Esophagus squamous epithelium (tissue), 5 donors: ENCODE measurements at regions not wholly inside any gene's neighbourhood (a gene's known extent, or its start where the extent isn't known, plus 50 kb on each side); places are given as distances from the start of the nearest gene placed in this dataset.

Experiments used
- DNase-seq: peaks from one replicate; lab custom pipeline; 2025; lab: John Stamatoyannopoulos, UW
- H3K27ac ChIP-seq, 4 donors: fragments of 200-600 bp; sonication (generic); one replicate each; pipeline ENCODE4 v1.5.1; 2016 to 2019; ENCODE audit warnings: mild to moderate bottlenecking in 1 of 4
- H3K27me3 ChIP-seq, 4 donors: fragments of 200-600 bp; sonication (generic); 1 replicate in 3 of 4; 2 replicates in 1 of 4; pipeline versions ENCODE4 v1.5.1 to v1.6.0; 2017 to 2021; ENCODE audit warnings: antibody characterized with exemption in 1 of 4
- H3K36me3 ChIP-seq, 3 donors: fragments of 200-600 bp; sonication (generic); one replicate each; pipeline ENCODE4 v1.5.1; 2016 to 2019
- H3K4me1 ChIP-seq, 3 donors: fragments of 200-600 bp; sonication (generic); one replicate each; pipeline ENCODE4 v1.5.1; 2017 to 2019
- H3K4me3 ChIP-seq, 4 donors: fragments of 200-600 bp; sonication (generic); 1 replicate in 3 of 4; 2 replicates in 1 of 4; pipeline ENCODE4 v1.5.1; 2016 to 2019; ENCODE audit warnings: mild to moderate bottlenecking in 2 of 4, moderate library complexity in 1 of 4
- H3K9me3 ChIP-seq, 3 donors: fragments of 200-600 bp; sonication (generic); one replicate each; pipeline ENCODE4 v1.5.1; 2016 to 2019
- POLR2A ChIP-seq, 4 donors: fragments of 450-650 bp; IDR thresholded peaks; one replicate each; pipeline ENCODE4 v1.6.1; 2017; ENCODE audit warnings: antibody characterized with exemption in 4 of 4, mild to moderate bottlenecking in 4 of 4, moderate library complexity in 3 of 4
- WGBS, 2 donors: methylation state at CpG; one replicate each; pipeline ENCODE4 v1.1.5; 2018; 5-methylcytosine and 5-hydroxymethylcytosine counted together
- intact Hi-C: fragments of 100-400 bp; cut with DNase I; formaldehyde crosslinking; loops from one replicate; pipeline ENCODE4 v1.15.0; 2022
- TF ChIP-seq, protein P1 (sequence below), 6 experiments: fragments of 450-650 bp in 4 of 6; fragments of 200-600 bp in 2 of 6; sonication (generic) in 2 of 6; IDR thresholded peaks; one replicate each; pipeline ENCODE4 v1.5.1; 2016 to 2019; ENCODE audit warnings: antibody characterized with exemption in 6 of 6, mild to moderate bottlenecking in 4 of 6, moderate library complexity in 4 of 6
- donor health status: DM: yes; HTN: yes; CAD: no.

DNA sequence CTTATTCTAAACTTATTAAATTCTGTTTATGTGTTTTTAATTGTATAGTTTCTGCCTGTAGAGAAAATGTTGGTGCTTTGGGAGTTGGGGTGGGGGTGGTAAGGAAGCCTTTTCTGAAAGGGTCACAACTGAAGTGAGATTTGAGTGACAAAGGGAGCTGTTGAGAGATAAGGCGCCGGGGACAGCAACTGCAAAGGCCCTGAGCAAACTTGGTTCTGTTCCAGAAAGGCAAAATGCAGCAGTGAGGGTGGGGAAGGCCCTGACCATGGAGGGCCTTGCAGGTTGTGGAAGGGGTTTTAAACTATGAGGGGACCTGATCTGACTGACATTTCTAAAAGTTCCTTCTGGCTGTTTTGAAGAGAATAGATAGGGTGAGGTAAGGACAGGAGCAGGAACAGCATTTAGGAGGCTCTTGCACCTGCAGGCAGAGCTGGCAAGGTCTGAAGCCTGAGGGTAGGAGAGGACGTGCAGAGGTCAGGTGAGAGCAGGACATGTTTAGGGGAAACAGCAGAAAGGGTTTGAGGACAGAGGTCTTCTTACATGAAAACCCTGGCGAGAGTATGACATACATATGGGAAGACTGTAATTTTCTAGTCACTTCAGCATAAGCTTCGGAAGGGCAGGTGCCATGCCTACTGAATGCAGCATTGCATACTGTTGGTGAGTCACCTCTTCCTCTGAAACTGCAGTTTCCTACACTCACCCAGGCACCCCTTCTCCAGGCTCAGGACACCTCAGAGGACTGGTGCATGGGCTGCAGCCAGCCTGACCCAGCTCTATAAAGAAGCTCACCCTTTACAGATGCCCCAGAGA, 190.7 kb downstream of the SNX19 start:
- Histone ChIP-seq H3K9me3 (peaks cover 0 to 14% (median 7%) of the 10 kb centered on the region in 3 donors), H3K36me3 (no peaks in the 10 kb centered on the region), H3K4me3 (no peak overlapping the region), H3K27me3 (no peaks in the 10 kb centered on the region), H3K27ac (peak overlapping the region in 2 of 4 donors; percentile 19 to 35), H3K4me1 (peaks cover 6 to 22% (median 19%) of the 10 kb centered on the region in 3 donors)
- TF ChIP-seq POLR2A (IDR thresholded peaks at IDR 0.05): no peak
- TF ChIP-seq, protein P1, sequence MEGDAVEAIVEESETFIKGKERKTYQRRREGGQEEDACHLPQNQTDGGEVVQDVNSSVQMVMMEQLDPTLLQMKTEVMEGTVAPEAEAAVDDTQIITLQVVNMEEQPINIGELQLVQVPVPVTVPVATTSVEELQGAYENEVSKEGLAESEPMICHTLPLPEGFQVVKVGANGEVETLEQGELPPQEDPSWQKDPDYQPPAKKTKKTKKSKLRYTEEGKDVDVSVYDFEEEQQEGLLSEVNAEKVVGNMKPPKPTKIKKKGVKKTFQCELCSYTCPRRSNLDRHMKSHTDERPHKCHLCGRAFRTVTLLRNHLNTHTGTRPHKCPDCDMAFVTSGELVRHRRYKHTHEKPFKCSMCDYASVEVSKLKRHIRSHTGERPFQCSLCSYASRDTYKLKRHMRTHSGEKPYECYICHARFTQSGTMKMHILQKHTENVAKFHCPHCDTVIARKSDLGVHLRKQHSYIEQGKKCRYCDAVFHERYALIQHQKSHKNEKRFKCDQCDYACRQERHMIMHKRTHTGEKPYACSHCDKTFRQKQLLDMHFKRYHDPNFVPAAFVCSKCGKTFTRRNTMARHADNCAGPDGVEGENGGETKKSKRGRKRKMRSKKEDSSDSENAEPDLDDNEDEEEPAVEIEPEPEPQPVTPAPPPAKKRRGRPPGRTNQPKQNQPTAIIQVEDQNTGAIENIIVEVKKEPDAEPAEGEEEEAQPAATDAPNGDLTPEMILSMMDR (IDR thresholded peaks at IDR 0.05): no peak
- intact Hi-C loops: no loop called here
- DNase-seq: no peak
- 49 to 65% methylated on average over 5 of the region's 5 CpGs for WGBS, 2 donors

DNA sequence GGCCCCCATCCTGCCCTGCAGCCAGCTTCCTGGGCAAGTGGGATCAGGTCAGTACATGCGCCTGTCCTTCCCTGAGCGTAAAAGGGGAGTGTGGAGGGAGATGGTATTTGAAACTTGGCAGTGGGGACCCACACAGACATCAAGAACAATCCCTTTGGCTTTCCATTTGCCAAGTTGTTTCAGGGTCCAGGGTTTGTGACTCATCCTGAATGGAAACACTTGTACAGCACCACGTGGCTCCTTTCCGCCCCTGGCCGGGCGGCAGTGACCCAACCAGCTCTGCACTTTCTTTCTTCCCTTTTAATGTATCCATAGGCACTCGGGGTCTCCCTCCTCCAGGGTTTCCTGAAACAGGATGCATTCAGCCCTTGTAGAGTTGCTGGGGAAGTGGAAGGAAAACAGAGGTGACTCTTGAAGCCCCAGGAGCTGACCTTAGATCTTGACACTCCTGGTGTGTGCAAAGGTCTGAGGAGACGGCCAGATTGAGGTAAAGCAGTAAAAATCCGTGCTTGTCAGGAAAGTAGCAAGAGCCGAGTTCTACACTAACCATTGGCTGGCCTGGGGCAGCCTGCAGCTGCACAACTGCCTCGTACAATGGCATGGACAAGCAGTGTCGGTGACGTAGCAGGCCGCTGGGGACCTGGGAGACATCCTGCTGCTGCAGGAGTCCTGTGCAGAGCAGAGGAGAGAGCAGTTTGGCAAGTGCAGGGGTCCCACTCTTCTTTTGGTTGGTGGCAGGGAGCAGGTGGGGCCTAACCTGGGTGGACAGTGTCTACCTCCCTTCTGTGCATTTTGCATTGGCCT, 189.8 kb downstream of the SNX19 start:
- no peaks in the 10 kb centered on the region for H3K27me3 ChIP-seq
- H3K4me1 ChIP-seq: peaks cover 6 to 22% (median 19%) of the 10 kb centered on the region in 3 donors
- peak overlapping the region in 2 of 4 donors; percentile 19 to 35 for H3K27ac ChIP-seq
- H3K4me3 ChIP-seq: no peak overlapping the region
- H3K9me3 ChIP-seq: peaks cover 0 to 19% (median 12%) of the 10 kb centered on the region in 3 donors
- H3K36me3 ChIP-seq: no peaks in the 10 kb centered on the region
- intact Hi-C loops: no loop called here
- TF ChIP-seq POLR2A (IDR thresholded peaks at IDR 0.05): no peak
- TF ChIP-seq, protein P1 (IDR thresholded peaks at IDR 0.05): no peak
- WGBS, 2 donors: 48 to 68% methylated on average over 7 to 8 of the region's 14 CpGs
- no peak for DNase-seq

DNA sequence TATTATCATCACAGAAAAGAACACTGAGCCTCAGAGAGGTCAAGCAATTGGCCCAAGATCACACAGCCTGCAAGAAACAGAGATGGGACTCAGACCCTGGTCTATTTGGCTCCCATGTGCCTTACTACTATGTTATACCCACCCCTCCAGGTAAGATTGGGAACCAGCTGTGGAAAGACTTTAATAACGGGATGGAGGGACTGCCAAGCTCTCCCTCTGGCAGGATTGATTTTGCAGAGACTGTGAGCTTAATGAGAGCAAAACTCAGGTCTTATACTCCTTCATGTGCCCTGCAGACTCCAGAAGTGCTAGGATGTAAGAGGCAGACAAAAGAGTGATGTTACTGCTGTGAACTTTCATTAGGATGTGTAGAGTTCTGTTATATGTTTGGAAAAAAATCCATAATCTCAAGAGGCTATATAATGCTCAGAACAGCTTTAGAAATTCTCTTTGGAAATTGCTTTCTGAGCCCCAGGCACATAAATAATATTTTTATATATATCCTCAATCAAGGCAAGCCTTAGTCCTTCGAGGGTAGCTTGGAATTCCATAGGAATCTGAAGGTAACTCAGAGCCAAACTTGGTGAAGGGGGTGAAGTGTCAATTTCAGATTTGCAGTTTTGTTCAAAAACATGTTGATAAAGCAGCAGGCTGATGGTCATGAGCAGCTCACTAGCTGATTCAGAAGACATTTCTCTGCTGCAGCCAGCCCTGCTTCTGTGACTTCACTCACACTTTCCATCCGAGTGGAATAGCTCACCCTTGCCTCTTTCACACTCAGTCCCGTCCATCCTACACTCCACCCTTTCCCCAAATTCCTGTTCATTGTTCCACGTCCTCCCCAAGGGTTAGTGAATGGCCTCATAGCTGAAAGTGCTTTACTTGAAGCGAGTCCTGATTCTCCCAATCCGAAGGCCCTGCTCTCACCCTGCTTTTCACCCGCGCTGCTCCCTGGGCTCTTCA, 188.8 kb downstream of the SNX19 start:
- no peak for DNase-seq
- WGBS, 2 donors: 68 to 83% methylated on average over 9 of the region's 9 CpGs
- H3K36me3 ChIP-seq: no peaks in the 10 kb centered on the region
- peaks cover 6 to 22% (median 19%) of the 10 kb centered on the region in 3 donors for H3K4me1 ChIP-seq
- intact Hi-C loops: no loop called here
- no peak overlapping the region for H3K4me3 ChIP-seq
- no peak for TF ChIP-seq POLR2A (IDR thresholded peaks at IDR 0.05)
- TF ChIP-seq, protein P1 (IDR thresholded peaks at IDR 0.05): no peak
- H3K27ac ChIP-seq: no peak overlapping the region
- H3K27me3 ChIP-seq: no peaks in the 10 kb centered on the region
- H3K9me3 ChIP-seq: peaks cover 0 to 19% (median 12%) of the 10 kb centered on the region in 3 donors

DNA sequence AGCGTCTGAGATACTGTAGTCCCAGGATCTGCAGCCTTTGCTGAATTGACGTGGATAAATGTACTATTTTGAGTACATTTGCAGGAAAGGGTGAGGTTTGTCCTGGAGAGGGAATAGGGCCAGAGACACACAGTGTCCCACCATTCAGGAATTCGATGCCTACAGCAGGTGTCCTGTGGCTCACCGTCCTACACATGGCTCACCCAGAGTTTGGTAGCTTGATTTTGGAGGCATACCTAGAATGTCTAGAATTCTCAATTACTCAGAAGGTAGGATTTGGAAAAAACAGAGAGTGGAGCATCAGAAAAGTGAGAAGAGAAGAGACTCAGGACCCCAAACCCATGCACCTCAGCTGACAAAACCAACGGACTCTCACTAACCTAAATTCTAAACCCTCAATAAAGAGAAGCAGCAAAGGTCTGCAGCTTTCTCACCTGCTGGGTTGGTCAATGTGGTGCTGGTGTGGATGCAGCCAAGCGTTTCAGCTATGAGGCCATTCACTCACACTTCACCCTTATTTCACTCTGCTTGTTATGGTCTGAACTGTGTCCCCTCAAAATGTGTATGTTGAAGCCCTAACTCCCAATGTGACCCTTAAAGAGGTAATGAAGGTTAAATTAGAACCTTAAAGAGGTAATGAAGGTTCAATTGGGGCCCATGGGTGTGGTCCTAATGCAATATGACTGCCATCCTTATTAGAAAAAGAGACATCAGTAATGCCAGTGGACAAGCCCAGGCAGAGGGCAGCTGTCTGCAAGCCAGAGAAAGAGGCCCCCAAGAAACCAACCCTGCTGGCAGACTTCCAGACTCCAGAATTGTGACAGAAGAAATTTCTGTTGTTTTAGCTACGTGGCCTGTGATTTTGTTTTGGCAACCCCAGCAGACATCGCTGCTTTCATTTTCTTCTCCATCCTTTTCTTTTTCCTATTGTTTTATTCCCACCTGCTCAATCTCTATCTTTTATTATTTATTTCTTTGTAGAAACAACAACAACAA, 187.8 kb downstream of the SNX19 start:
- peaks cover 0 to 19% (median 12%) of the 10 kb centered on the region in 3 donors for H3K9me3 ChIP-seq
- peaks cover 6 to 22% (median 19%) of the 10 kb centered on the region in 3 donors for H3K4me1 ChIP-seq
- DNase-seq: no peak
- no peaks in the 10 kb centered on the region for H3K27me3 ChIP-seq
- TF ChIP-seq POLR2A (IDR thresholded peaks at IDR 0.05): no peak
- TF ChIP-seq, protein P1 (IDR thresholded peaks at IDR 0.05): no peak
- intact Hi-C loops: no loop called here
- WGBS, 2 donors: 68 to 85% methylated on average over 7 of the region's 8 CpGs
- no peak overlapping the region for H3K4me3 ChIP-seq
- H3K36me3 ChIP-seq: no peaks in the 10 kb centered on the region
- H3K27ac ChIP-seq: no peak overlapping the region
